Right renal cortex interstitium (tissue), 3 donors: ENCODE measurements at regions not wholly inside any gene's neighbourhood (a gene's known extent, or its start where the extent isn't known, plus 50 kb on each side); places are given as distances from the start of the nearest gene placed in this dataset.

Source experiments
- DNase-seq, 3 donors: peaks; one replicate each; pipeline ENCODE4 v3.0.0-alpha.2; 2013; ENCODE audit warnings: low read depth in 3 of 3, low spot score in 2 of 3

GRCh38 chr5:171624396-171624795 lies 161.2 kb upstream of the SMIM23 start:
- DNase-seq, result no peak

- no peak for DNase-seq
Measured at GRCh38 chr5:171625646-171626045, 160.0 kb upstream of the SMIM23 start.

- no peak for DNase-seq
Measured at GRCh38 chr5:171627936-171628632, 157.5 kb upstream of the SMIM23 start.

- DNase-seq, result no peak
Measured at GRCh38 chr5:171628633-171628974, 157.0 kb upstream of the SMIM23 start.

- DNase-seq, result no peak
Measured at GRCh38 chr5:171629221-171629620, 156.4 kb upstream of the SMIM23 start.

GRCh38 chr5:171629628-171630349 lies 155.8 kb upstream of the SMIM23 start:
- DNase-seq, result no peak

- no peak for DNase-seq
Measured at GRCh38 chr5:171630350-171631065, 155.1 kb upstream of the SMIM23 start.

GRCh38 chr5:171632616-171633015 lies 153.0 kb upstream of the SMIM23 start:
- DNase-seq, result no peak

GRCh38 chr5:171633776-171634470 lies 151.7 kb upstream of the SMIM23 start:
- no peak for DNase-seq

GRCh38 chr5:171634511-171634910 lies 151.1 kb upstream of the SMIM23 start:
- DNase-seq, result no peak

GRCh38 chr5:171635028-171635427 lies 150.6 kb upstream of the SMIM23 start:
- DNase-seq, result no peak

GRCh38 chr5:171635561-171636245 lies 149.9 kb upstream of the SMIM23 start:
- no peak for DNase-seq

GRCh38 chr5:171637811-171638210 lies 147.8 kb upstream of the SMIM23 start:
- DNase-seq, result no peak

GRCh38 chr5:171639205-171639621 lies 146.4 kb upstream of the SMIM23 start:
- no peak for DNase-seq

- DNase-seq, result no peak
Measured at GRCh38 chr5:171639966-171640365, 145.7 kb upstream of the SMIM23 start.

- DNase-seq, result no peak
Measured at GRCh38 chr5:171640480-171640879, 145.1 kb upstream of the SMIM23 start.

- no peak for DNase-seq
Measured at GRCh38 chr5:171641891-171642290, 143.7 kb upstream of the SMIM23 start.

- DNase-seq, result no peak
Measured at GRCh38 chr5:171642894-171643293, 142.7 kb upstream of the SMIM23 start.

- no peak for DNase-seq
Measured at GRCh38 chr5:171644536-171644935, 141.1 kb upstream of the SMIM23 start.
